Stromal cell of bone marrow (primary cell): ENCODE measurements at regions not wholly inside any gene's neighbourhood (a gene's known extent, or its start where the extent isn't known, plus 50 kb on each side); places are given as distances from the start of the nearest gene placed in this dataset.
"Not testable (repeated sequence)": the region's sequence is repeated elsewhere in the genome, so short reads cannot be mapped to it uniquely, and the experiment has no call there.

ENCODE experiments used
- DNase-seq: peaks from one replicate; pipeline ENCODE4 v3.0.0-alpha.2; 2012; ENCODE audit warnings: low read depth

- no peak for DNase-seq
Measured at GRCh38 chr17:70323269-70323668, 153.9 kb downstream of the KCNJ2 start.

- DNase-seq, result no peak
Measured at GRCh38 chr17:70324031-70324430, 154.7 kb downstream of the KCNJ2 start.

GRCh38 chr17:70327279-70327678, 157.9 kb downstream of the KCNJ2 start:
- DNase-seq, result no peak

- no peak for DNase-seq
Measured at GRCh38 chr17:70327723-70328122, 158.4 kb downstream of the KCNJ2 start.

GRCh38 chr17:70329721-70330120, 160.4 kb downstream of the KCNJ2 start:
- DNase-seq, result no peak

GRCh38 chr17:70331066-70331465, 161.7 kb downstream of the KCNJ2 start:
- not testable (repeated sequence) for DNase-seq

- no peak for DNase-seq
Measured at GRCh38 chr17:70332356-70333210, 163.3 kb downstream of the KCNJ2 start.

- DNase-seq, result no peak
Measured at GRCh38 chr17:70336411-70336810, 167.1 kb downstream of the KCNJ2 start.

- DNase-seq, result no peak
Measured at GRCh38 chr17:70338946-70339354, 169.6 kb downstream of the KCNJ2 start.

- DNase-seq, result no peak
Measured at GRCh38 chr17:70343114-70343513, 173.8 kb downstream of the KCNJ2 start.

- no peak for DNase-seq
Measured at GRCh38 chr17:70344386-70345060, 175.2 kb downstream of the KCNJ2 start.

- DNase-seq, result no peak
Measured at GRCh38 chr17:70345061-70345460, 175.7 kb downstream of the KCNJ2 start.

GRCh38 chr17:70352834-70353233, 183.5 kb downstream of the KCNJ2 start:
- no peak for DNase-seq

GRCh38 chr17:70353408-70354092, 184.2 kb downstream of the KCNJ2 start:
- DNase-seq, result no peak

GRCh38 chr17:70355185-70355584, 185.9 kb downstream of the KCNJ2 start:
- DNase-seq, result no peak

GRCh38 chr17:70357190-70357589, 187.9 kb downstream of the KCNJ2 start:
- no peak for DNase-seq

GRCh38 chr17:70365091-70365583, 195.8 kb downstream of the KCNJ2 start:
- peak; percentile 42 for DNase-seq

GRCh38 chr17:70366386-70366785, 197.1 kb downstream of the KCNJ2 start:
- no peak for DNase-seq

- no peak for DNase-seq
Measured at GRCh38 chr17:70368011-70368410, 198.7 kb downstream of the KCNJ2 start.

GRCh38 chr17:70369391-70369790, 200.1 kb downstream of the KCNJ2 start:
- DNase-seq, result no peak

GRCh38 chr17:70370816-70371215, 201.5 kb downstream of the KCNJ2 start:
- DNase-seq, result no peak

- DNase-seq, result no peak
Measured at GRCh38 chr17:70373369-70373768, 204.0 kb downstream of the KCNJ2 start.

GRCh38 chr17:70374496-70374895, 205.2 kb downstream of the KCNJ2 start:
- DNase-seq, result no peak
